ENCODE measurements at regions not wholly inside any gene's neighbourhood (a gene's known extent, or its start where the extent isn't known, plus 50 kb on each side); places are given as distances from the start of the nearest gene placed in this dataset.

- Histone ChIP-seq H3K9me3 (ENCODE audit: control insufficient read depth, low read length) (no peaks in the 10 kb centered on the region), H3K4me1 (ENCODE audit: control insufficient read depth, insufficient read depth, low read length, poor library complexity, severe bottlenecking) (no peaks in the 10 kb centered on the region), H3K36me3 (ENCODE audit: control insufficient read depth, insufficient read depth, low read length) (no peaks in the 10 kb centered on the region), H3K27ac (ENCODE audit: low read depth, low read length, severe bottlenecking) (no peak overlapping the region), H3K4me3 (ENCODE audit: extremely low read depth, insufficient read depth, low read length, poor library complexity, severe bottlenecking) (no peak overlapping the region)
- WGBS, 2 experiments (ENCODE audit: insufficient coverage in 2 of 2), result 100% methylated on average over 1 of the region's 1 CpG; no CpG with 5 or more reads in 1 of the 2 experiments
These were observed 392.2 kb downstream of the RASEF start for GRCh38 chr9:82670726-82671125.

DNA sequence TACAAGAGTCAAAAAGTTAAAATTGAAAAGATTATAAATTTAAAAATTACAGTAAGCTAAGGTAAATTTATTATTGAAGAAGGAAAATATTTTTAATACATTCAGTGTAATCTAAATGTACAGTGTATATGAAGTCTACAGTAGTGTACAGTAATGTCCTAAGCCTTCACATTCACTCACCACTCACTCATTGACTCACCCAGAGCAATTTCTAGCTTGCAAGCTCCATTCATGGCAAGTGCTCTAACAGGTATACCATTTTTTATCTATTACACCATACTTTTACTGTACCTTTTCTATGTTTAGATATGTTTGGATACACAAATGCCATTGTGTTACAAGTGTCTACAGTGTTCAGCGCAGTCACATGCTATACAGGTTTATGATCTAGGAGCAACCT lies 389.7 kb downstream of the RASEF start:
- Histone ChIP-seq H3K4me3 (ENCODE audit: extremely low read depth, insufficient read depth, low read length, poor library complexity, severe bottlenecking) (no peak overlapping the region), H3K4me1 (ENCODE audit: control insufficient read depth, insufficient read depth, low read length, poor library complexity, severe bottlenecking) (no peaks in the 10 kb centered on the region), H3K27ac (ENCODE audit: low read depth, low read length, severe bottlenecking) (no peak overlapping the region), H3K9me3 (ENCODE audit: control insufficient read depth, low read length) (no peaks in the 10 kb centered on the region), H3K36me3 (ENCODE audit: control insufficient read depth, insufficient read depth, low read length) (no peaks in the 10 kb centered on the region)
- WGBS, 2 experiments (ENCODE audit: insufficient coverage in 2 of 2), result 100% methylated on average over 1 of the region's 1 CpG

DNA sequence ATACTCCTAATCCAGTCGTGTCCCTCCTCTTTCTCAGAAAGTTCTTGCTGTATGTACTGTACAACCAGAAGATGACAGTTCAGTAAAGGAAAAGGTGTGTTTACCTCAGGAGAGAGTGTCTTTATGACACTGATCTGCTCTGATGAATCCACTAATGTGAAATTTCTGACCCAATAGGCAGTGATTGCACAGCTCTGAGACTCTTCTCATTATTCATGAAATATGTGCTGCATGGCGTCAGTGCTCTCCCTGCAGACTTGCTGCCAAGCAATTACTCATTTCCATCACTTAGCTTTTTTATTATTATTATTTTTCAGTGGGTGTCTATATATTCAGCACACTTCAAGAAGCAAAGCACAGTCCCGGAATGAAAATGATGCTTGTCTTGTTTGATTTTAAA lies 389.0 kb downstream of the RASEF start:
- Histone ChIP-seq H3K27ac (ENCODE audit: low read depth, low read length, severe bottlenecking) (no peak overlapping the region), H3K9me3 (ENCODE audit: control insufficient read depth, low read length) (no peaks in the 10 kb centered on the region), H3K4me1 (ENCODE audit: control insufficient read depth, insufficient read depth, low read length, poor library complexity, severe bottlenecking) (no peaks in the 10 kb centered on the region), H3K36me3 (ENCODE audit: control insufficient read depth, insufficient read depth, low read length) (no peaks in the 10 kb centered on the region), H3K4me3 (ENCODE audit: extremely low read depth, insufficient read depth, low read length, poor library complexity, severe bottlenecking) (no peak overlapping the region)
- 80% methylated on average over 1 of the region's 3 CpGs; no CpG with 5 or more reads in 1 of the 2 experiments for WGBS, 2 experiments (ENCODE audit: insufficient coverage in 2 of 2)

DNA sequence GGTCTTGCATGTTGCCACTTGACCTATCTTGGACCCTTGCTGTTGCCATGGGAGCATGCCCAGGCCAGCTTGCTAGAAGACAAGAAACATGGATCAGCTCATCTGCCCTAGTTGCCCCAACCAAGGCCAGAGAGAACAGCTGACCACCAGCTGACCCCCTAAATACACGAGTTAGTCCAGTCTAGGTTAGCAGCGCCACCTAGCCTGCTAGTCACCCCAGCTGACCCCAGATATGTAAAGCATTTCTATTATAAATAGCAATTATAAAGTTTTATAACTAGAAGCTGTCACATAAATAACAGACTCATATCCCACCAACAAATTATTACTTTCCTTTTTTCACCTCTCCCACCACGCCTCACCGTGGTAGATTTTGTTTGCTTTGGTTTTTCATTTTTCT lies 387.8 kb downstream of the RASEF start:
- Histone ChIP-seq H3K4me1 (ENCODE audit: control insufficient read depth, insufficient read depth, low read length, poor library complexity, severe bottlenecking) (no peaks in the 10 kb centered on the region), H3K9me3 (ENCODE audit: control insufficient read depth, low read length) (no peaks in the 10 kb centered on the region), H3K4me3 (ENCODE audit: extremely low read depth, insufficient read depth, low read length, poor library complexity, severe bottlenecking) (no peak overlapping the region), H3K27ac (ENCODE audit: low read depth, low read length, severe bottlenecking) (no peak overlapping the region), H3K36me3 (ENCODE audit: control insufficient read depth, insufficient read depth, low read length) (no peaks in the 10 kb centered on the region)
- WGBS, 2 experiments (ENCODE audit: insufficient coverage in 2 of 2), result no CpG with 5 or more reads among the region's 4 CpGs

- Histone ChIP-seq H3K4me1 (ENCODE audit: control insufficient read depth, insufficient read depth, low read length, poor library complexity, severe bottlenecking) (no peaks in the 10 kb centered on the region), H3K4me3 (ENCODE audit: extremely low read depth, insufficient read depth, low read length, poor library complexity, severe bottlenecking) (no peak overlapping the region), H3K36me3 (ENCODE audit: control insufficient read depth, insufficient read depth, low read length) (no peaks in the 10 kb centered on the region), H3K9me3 (ENCODE audit: control insufficient read depth, low read length) (no peaks in the 10 kb centered on the region), H3K27ac (ENCODE audit: low read depth, low read length, severe bottlenecking) (no peak overlapping the region)
- WGBS, 2 experiments (ENCODE audit: insufficient coverage in 2 of 2), result 63 to 100% methylated on average over 1 of the region's 2 CpGs
These were observed 387.3 kb downstream of the RASEF start for GRCh38 chr9:82675605-82676004.

GRCh38 chr9:82677086-82677485 lies 385.9 kb downstream of the RASEF start:
- Histone ChIP-seq H3K4me3 (ENCODE audit: extremely low read depth, insufficient read depth, low read length, poor library complexity, severe bottlenecking) (no peak overlapping the region), H3K36me3 (ENCODE audit: control insufficient read depth, insufficient read depth, low read length) (no peaks in the 10 kb centered on the region), H3K4me1 (ENCODE audit: control insufficient read depth, insufficient read depth, low read length, poor library complexity, severe bottlenecking) (no peaks in the 10 kb centered on the region), H3K9me3 (ENCODE audit: control insufficient read depth, low read length) (no peaks in the 10 kb centered on the region), H3K27ac (ENCODE audit: low read depth, low read length, severe bottlenecking) (no peak overlapping the region)
- no CpG with 5 or more reads among the region's 1 CpG for WGBS, 2 experiments (ENCODE audit: insufficient coverage in 2 of 2)

DNA sequence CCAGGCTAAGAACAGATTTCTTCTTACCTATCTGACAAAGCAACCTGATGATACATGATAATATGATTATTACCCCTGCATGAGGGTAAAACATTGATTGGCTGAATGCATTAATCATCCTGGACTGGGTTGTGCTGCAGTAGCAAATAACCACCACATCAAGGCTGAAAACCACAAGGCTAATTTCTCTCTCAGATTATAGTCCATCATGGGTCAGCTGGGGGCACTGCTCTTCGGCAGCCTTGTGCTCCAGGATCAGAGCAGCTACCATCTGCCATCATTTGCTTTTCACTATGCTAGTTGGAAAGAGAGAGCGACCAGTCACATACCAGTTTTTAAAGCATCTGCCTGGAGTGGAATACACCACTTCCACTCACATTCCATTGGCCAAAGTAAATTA lies 383.5 kb downstream of the RASEF start:
- Histone ChIP-seq H3K36me3 (ENCODE audit: control insufficient read depth, insufficient read depth, low read length) (no peaks in the 10 kb centered on the region), H3K4me3 (ENCODE audit: extremely low read depth, insufficient read depth, low read length, poor library complexity, severe bottlenecking) (no peak overlapping the region), H3K27ac (ENCODE audit: low read depth, low read length, severe bottlenecking) (no peak overlapping the region), H3K9me3 (ENCODE audit: control insufficient read depth, low read length) (no peaks in the 10 kb centered on the region), H3K4me1 (ENCODE audit: control insufficient read depth, insufficient read depth, low read length, poor library complexity, severe bottlenecking) (no peaks in the 10 kb centered on the region)
- 100% methylated on average over 1 of the region's 2 CpGs; no CpG with 5 or more reads in 1 of the 2 experiments for WGBS, 2 experiments (ENCODE audit: insufficient coverage in 2 of 2)

DNA sequence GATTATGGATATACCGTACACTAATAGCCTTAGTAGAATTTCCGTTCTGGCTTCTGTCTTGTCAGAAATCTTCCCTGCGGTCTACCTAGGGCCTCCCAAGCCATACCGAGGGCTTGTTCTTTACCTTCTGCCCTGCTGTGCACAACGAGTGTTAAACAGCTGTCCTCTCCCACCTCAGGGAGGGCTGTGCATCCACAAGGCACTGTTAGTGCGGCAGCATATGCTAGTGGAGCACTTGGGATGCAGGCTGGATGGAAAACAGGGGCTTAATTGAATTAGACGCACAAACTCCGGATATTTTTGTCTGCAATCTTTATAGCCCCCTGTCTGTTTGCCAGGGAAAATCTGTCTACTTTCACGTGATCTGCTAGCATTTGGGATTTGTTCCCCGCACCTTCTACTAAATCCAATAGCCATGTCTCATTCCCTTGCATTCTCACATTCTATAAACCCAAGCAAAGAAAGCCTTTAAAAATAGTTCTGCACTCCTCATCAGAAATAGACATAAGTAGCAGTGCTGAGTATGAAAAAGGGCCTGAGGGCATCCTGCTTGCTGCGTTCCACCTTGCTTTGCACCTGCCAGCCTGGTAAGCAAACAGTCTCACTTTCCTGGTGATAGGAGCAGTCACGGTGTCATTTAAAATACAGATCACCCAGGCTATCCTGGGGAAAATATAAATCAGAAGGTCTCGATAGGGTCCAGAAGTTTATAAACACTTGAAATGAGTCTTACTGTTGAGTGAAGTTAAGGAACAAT lies 382.6 kb downstream of the RASEF start:
- H3K4me1 ChIP-seq (ENCODE audit: control insufficient read depth, insufficient read depth, low read length, poor library complexity, severe bottlenecking), result no peaks in the 10 kb centered on the region
- WGBS, 2 experiments (ENCODE audit: insufficient coverage in 2 of 2), result 81% methylated on average over 7 to 10 of the region's 13 CpGs
- no peaks in the 10 kb centered on the region for H3K36me3 ChIP-seq (ENCODE audit: control insufficient read depth, insufficient read depth, low read length)
- no peak overlapping the region for H3K27ac ChIP-seq (ENCODE audit: low read depth, low read length, severe bottlenecking)
- H3K4me3 ChIP-seq (ENCODE audit: extremely low read depth, insufficient read depth, low read length, poor library complexity, severe bottlenecking), result no peak overlapping the region
- no peaks in the 10 kb centered on the region for H3K9me3 ChIP-seq (ENCODE audit: control insufficient read depth, low read length)

DNA sequence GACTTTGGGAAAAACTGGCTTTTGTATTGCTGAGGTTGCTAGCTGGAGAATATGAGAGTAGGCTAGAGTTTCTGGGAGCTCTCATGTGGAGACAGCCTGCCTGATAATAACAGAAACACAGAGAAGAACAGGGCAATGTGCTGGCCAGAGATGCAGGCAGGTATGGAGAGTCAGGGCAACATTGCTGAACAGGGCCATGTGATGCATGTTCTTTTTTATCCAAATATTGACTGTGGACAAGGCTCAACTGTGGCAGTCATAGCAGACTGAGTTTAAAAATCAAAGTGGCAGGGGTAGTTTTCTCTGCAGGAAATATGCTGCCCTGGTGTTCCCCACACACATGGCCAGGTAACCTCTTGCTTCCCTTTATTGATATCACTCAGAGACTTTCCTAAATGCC lies 381.1 kb downstream of the RASEF start:
- no peak overlapping the region for H3K27ac ChIP-seq (ENCODE audit: low read depth, low read length, severe bottlenecking)
- H3K9me3 ChIP-seq (ENCODE audit: control insufficient read depth, low read length), result no peaks in the 10 kb centered on the region
- no peaks in the 10 kb centered on the region for H3K36me3 ChIP-seq (ENCODE audit: control insufficient read depth, insufficient read depth, low read length)
- no peaks in the 10 kb centered on the region for H3K4me1 ChIP-seq (ENCODE audit: control insufficient read depth, insufficient read depth, low read length, poor library complexity, severe bottlenecking)
- no peak overlapping the region for H3K4me3 ChIP-seq (ENCODE audit: extremely low read depth, insufficient read depth, low read length, poor library complexity, severe bottlenecking)

DNA sequence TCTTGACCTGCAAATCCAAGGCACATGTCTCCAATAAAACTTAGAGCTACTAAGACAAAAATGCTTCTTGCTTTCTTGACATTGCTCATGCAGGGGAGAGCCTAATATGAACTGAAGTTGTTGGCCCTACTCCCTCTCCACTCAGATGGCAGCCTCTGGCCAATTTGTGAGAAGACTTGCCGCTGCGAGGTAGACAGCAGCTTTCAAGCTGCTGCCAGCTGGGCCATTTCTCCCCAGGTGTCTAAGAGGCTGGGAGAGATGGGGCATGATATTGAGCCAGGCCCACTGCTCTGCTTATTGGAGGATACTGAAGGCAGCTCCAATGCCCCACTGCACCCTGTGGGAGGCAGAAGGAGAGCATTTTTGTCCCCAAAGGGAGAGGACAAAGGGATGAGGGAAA lies 380.5 kb downstream of the RASEF start:
- no peak overlapping the region for H3K27ac ChIP-seq (ENCODE audit: low read depth, low read length, severe bottlenecking)
- WGBS, 2 experiments (ENCODE audit: insufficient coverage in 2 of 2), result 86% methylated on average over 2 of the region's 2 CpGs; no CpG with 5 or more reads in 1 of the 2 experiments

DNA sequence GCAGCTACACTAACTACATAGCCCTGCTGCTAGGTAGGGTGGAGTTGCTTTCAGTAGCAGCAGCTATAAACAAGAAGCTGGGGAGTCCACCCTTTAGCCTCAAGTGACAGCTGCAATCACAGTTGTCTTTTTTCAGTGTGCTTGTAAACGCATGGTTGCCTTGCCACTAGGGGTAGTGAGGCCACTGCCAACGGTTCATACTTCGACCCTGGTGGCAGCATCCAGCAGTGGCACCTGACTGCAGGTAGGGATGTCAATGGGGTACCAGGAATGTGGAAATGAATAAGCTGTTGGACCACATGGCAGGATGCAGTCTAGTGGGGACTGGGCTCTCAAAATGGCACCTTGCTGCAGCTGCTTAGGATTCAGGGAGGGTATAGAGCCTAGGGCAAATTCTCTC lies 367.2 kb downstream of the RASEF start:
- no peak overlapping the region for H3K27ac ChIP-seq (ENCODE audit: low read depth, low read length, severe bottlenecking)
- no peaks in the 10 kb centered on the region for H3K36me3 ChIP-seq (ENCODE audit: control insufficient read depth, insufficient read depth, low read length)
- 83 to 86% methylated on average over 3 of the region's 3 CpGs for WGBS, 2 experiments (ENCODE audit: insufficient coverage in 2 of 2)
- no peak overlapping the region for H3K4me3 ChIP-seq (ENCODE audit: extremely low read depth, insufficient read depth, low read length, poor library complexity, severe bottlenecking)
- no peaks in the 10 kb centered on the region for H3K9me3 ChIP-seq (ENCODE audit: control insufficient read depth, low read length)
- no peaks in the 10 kb centered on the region for H3K4me1 ChIP-seq (ENCODE audit: control insufficient read depth, insufficient read depth, low read length, poor library complexity, severe bottlenecking)

More for the DNA sequence above, 380.5 kb downstream of the RASEF start:
- Histone ChIP-seq H3K36me3 (ENCODE audit: control insufficient read depth, insufficient read depth, low read length) (no peaks in the 10 kb centered on the region), H3K4me1 (ENCODE audit: control insufficient read depth, insufficient read depth, low read length, poor library complexity, severe bottlenecking) (no peaks in the 10 kb centered on the region), H3K9me3 (ENCODE audit: control insufficient read depth, low read length) (no peaks in the 10 kb centered on the region), H3K4me3 (ENCODE audit: extremely low read depth, insufficient read depth, low read length, poor library complexity, severe bottlenecking) (no peak overlapping the region)

Data from mesodermal cell (in vitro differentiated cells).